K562 (cell line): ENCODE measurements at regions not wholly inside any gene's neighbourhood (a gene's known extent, or its start where the extent isn't known, plus 50 kb on each side); places are given as distances from the start of the nearest gene placed in this dataset.
A peak's percentile ranks its signal among the peaks of the same experiment; 100 is the strongest.

Experiments used
- CHCHD3 ChIP-seq: fragments of 250-450 bp; sonication (Bioruptor Pico); IDR thresholded peaks from 2 replicates; pipeline ENCODE4 v2.1.2; 2022; ENCODE audit warnings: mild to moderate bottlenecking
- ETV5 ChIP-seq: sonication (generic); formaldehyde crosslinking; IDR thresholded peaks from 2 replicates; pipeline ENCODE4 v1.4.0; 2020; ENCODE audit warnings: low read depth, mild to moderate bottlenecking, missing genetic modification reagents
- EZH2 ChIP-seq: IDR thresholded peaks from 2 replicates; pipeline ENCODE4 v1.6.1; 2012; ENCODE audit warnings: low read depth, mild to moderate bottlenecking, inconsistent platforms, low read length, borderline replicate concordance
- FOSL1 ChIP-seq: fragments of 200-800 bp; sonication (Bioruptor generic); conservative IDR thresholded peaks from 2 replicates; pipeline ENCODE4 v1.6.1; 2016; ENCODE audit warnings: missing genetic modification characterization, missing compliant biosample characterization
- HDAC2 ChIP-seq: fragments of 450-650 bp; IDR thresholded peaks from 2 replicates; pipeline ENCODE4 v1.6.1; 2016; ENCODE audit warnings: mild to moderate bottlenecking
- KDM5B ChIP-seq: fragments of 200-600 bp; sonication (generic); IDR thresholded peaks from 2 replicates; pipeline ENCODE4 v1.6.1; 2012; ENCODE audit warnings: low read depth, mild to moderate bottlenecking, moderate library complexity, low read length, control low read depth, inconsistent platforms; ENCODE audit not compliant: insufficient replicate concordance
- MYNN ChIP-seq, 2 experiments: sonication (generic); formaldehyde crosslinking in 1 of 2; IDR thresholded peaks; 2 replicates each; pipeline versions ENCODE4 v1.5.0 to v1.6.1; 2016 to 2020; ENCODE audit warnings: antibody characterized with exemption in 1 of 2, missing genetic modification reagents in 1 of 2
- POLR2A ChIP-seq: fragments of 450-650 bp; conservative IDR thresholded peaks from 2 replicates; pipeline ENCODE4 v1.6.1; 2016
- SREBF2 ChIP-seq: sonication (generic); formaldehyde crosslinking; IDR thresholded peaks from 2 replicates; pipeline ENCODE4 v1.4.0; 2020; ENCODE audit warnings: mild to moderate bottlenecking, missing genetic modification reagents
- ZFP36 ChIP-seq: fragments of 150-350 bp; IDR thresholded peaks from 2 replicates; pipeline ENCODE4 v1.6.1; 2018; ENCODE audit warnings: low read length, low read depth; ENCODE audit not compliant: partially characterized antibody
- TF ChIP-seq, protein P1 (sequence below): sonication (generic); formaldehyde crosslinking; IDR thresholded peaks from 2 replicates; pipeline ENCODE4 v1.8.1; 2023; ENCODE audit warnings: mild to moderate bottlenecking, missing genetic modification reagents
- TF ChIP-seq, protein P2 (sequence below): fragments of 200-800 bp; sonication (Bioruptor generic); IDR thresholded peaks from 2 replicates; pipeline ENCODE4 v1.6.1; 2016; ENCODE audit warnings: missing genetic modification characterization, missing compliant biosample characterization

DNA sequence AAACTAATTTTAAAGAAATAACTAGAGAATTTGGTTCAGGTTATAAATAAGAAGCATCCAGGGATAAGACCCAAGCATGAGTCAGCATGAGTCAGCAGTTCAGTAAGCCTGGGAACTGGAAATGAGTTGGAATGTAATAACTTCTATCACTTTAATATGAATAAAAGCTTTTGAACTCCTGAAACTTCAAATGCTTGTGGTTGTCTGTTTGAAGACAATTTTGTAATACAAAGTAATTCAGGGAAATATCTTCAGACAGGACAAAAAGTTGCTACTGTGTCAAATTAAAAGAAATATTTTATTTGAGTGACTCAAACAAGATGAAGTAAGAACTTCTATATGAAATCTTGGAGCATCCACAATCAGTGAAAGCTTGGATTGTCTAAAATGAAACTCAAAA, 331.2 kb upstream of the DAB2 start:
- no peak for TF ChIP-seq MYNN (IDR thresholded peaks at IDR 0.05)
- TF ChIP-seq MYNN (CRISPR knock-in tag; IDR thresholded peaks at IDR 0.05), result no peak
- TF ChIP-seq KDM5B, result no peak
- no peak for TF ChIP-seq CHCHD3 (CRISPR knock-in tag)
- no peak for TF ChIP-seq ETV5
- TF ChIP-seq SREBF2 (CRISPR knock-in tag), result no peak
- TF ChIP-seq ZFP36, result no peak
- TF ChIP-seq HDAC2, result no peak
- no peak for TF ChIP-seq EZH2
- TF ChIP-seq, protein P1, sequence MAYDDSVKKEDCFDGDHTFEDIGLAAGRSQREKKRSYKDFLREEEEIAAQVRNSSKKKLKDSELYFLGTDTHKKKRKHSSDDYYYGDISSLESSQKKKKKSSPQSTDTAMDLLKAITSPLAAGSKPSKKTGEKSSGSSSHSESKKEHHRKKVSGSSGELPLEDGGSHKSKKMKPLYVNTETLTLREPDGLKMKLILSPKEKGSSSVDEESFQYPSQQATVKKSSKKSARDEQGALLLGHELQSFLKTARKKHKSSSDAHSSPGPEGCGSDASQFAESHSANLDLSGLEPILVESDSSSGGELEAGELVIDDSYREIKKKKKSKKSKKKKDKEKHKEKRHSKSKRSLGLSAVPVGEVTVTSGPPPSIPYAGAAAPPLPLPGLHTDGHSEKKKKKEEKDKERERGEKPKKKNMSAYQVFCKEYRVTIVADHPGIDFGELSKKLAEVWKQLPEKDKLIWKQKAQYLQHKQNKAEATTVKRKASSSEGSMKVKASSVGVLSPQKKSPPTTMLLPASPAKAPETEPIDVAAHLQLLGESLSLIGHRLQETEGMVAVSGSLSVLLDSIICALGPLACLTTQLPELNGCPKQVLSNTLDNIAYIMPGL (CRISPR knock-in tag), result no peak
- TF ChIP-seq POLR2A, result no peak
- peak; percentile 72 for TF ChIP-seq FOSL1 (tag)
- TF ChIP-seq, protein P2, sequence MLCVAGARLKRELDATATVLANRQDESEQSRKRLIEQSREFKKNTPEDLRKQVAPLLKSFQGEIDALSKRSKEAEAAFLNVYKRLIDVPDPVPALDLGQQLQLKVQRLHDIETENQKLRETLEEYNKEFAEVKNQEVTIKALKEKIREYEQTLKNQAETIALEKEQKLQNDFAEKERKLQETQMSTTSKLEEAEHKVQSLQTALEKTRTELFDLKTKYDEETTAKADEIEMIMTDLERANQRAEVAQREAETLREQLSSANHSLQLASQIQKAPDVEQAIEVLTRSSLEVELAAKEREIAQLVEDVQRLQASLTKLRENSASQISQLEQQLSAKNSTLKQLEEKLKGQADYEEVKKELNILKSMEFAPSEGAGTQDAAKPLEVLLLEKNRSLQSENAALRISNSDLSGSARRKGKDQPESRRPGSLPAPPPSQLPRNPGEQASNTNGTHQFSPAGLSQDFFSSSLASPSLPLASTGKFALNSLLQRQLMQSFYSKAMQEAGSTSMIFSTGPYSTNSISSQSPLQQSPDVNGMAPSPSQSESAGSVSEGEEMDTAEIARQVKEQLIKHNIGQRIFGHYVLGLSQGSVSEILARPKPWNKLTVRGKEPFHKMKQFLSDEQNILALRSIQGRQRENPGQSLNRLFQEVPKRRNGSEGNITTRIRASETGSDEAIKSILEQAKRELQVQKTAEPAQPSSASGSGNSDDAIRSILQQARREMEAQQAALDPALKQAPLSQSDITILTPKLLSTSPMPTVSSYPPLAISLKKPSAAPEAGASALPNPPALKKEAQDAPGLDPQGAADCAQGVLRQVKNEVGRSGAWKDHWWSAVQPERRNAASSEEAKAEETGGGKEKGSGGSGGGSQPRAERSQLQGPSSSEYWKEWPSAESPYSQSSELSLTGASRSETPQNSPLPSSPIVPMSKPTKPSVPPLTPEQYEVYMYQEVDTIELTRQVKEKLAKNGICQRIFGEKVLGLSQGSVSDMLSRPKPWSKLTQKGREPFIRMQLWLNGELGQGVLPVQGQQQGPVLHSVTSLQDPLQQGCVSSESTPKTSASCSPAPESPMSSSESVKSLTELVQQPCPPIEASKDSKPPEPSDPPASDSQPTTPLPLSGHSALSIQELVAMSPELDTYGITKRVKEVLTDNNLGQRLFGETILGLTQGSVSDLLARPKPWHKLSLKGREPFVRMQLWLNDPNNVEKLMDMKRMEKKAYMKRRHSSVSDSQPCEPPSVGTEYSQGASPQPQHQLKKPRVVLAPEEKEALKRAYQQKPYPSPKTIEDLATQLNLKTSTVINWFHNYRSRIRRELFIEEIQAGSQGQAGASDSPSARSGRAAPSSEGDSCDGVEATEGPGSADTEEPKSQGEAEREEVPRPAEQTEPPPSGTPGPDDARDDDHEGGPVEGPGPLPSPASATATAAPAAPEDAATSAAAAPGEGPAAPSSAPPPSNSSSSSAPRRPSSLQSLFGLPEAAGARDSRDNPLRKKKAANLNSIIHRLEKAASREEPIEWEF, result no peak
